H4 (cell line): ENCODE measurements at regions not wholly inside any gene's neighbourhood (a gene's known extent, or its start where the extent isn't known, plus 50 kb on each side); places are given as distances from the start of the nearest gene placed in this dataset.
"Not testable (repeated sequence)": the region's sequence is repeated elsewhere in the genome, so short reads cannot be mapped to it uniquely, and the experiment has no call there.

Source experiments
- DNase-seq: peaks from one replicate; pipeline ENCODE4 v3.0.0-alpha.2; 2015; ENCODE audit warnings: low spot score

DNA sequence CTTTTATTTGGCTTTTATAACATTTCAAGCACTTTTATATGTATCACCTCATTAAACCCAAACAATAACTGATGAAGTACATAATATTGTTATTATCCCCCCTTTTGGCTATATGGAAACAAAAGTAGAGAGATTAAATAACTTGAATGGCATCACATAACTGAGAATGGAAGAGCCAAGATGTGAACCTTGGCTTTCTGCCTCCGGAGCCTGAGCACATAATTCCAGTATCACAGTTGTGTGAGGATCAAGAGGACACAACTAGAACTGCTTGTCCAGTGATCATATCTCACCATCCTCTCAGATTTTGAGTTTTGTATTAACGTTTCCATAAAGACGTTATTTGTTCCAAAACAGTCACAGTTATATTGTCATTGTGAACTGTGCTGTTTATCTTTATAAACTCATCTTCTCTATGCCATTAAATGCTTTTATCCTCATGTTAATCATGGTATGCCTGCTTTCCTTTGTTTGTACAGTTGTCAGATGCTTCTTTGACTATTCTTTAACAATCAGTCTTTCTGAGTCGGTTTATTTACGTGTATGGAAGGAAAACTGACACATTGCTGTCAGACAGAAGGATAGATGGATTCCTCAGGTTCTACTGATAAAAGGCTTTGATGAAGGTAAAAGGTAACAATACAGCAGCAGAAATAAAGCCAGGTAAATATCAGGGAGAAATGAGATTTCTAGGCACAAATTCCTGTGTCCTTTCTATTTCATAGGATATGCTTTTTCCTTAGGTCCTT is 92.0 kb upstream of the FAM13C start:
- no peak for DNase-seq

DNA sequence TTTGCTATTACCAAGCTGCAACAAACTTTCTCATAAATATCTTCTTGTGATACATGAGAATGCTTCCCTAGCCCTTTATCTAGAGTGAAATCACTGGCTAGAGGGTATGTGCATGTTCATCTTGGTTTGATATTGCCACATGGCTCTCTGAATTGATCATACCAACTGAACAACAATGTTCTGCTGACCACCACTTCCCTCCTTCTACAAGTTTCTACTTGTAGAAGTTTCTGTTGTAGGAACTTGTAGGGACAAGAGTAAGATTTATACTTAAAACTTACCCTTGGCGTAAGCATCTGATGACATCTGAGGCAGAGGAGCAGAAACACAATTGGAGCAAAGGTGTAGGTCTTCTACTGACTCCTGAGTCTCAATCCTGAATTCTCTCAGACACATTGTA is 86.3 kb upstream of the FAM13C start:
- no peak for DNase-seq

- no peak for DNase-seq
These were observed 73.4 kb upstream of the FAM13C start for GRCh38 chr10:59435707-59436106.

- no peak for DNase-seq
These were observed 72.3 kb upstream of the FAM13C start for GRCh38 chr10:59434463-59435321.

GRCh38 chr10:59433720-59434428 is 71.5 kb upstream of the FAM13C start:
- DNase-seq: no peak

DNA sequence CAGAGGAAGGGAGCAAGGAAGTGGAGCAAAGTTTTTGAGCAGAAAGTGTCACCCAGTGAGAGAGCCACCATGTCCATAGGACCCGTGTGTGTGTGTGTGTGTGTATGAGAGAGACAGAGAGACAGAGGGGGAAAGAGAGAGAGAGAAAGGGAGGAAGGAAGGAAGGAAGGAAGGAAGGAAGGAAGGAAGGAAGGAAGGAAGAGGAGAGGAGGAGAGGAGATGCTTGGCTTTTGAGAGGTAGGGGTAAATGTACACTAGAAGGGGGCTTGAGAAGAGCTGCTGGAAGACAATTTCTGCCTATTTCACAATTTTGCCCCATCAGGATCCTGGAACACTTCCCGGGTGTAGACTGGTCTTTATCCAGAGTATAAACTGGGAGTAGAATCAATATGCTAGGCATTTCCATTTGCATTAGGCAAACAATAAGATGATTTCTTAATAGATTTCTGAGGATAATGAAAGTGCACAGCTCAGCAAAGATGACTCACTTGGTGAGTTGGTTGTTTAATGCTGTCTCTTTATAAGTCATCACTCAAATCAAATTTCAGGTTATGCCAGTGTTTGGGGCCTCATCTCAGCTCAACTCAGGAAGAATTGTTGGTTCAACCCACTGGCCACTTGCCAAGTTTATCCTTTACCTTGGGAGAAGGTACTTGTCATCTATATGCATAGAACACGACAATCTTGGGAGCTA is 70.0 kb upstream of the FAM13C start:
- no peak for DNase-seq

DNA sequence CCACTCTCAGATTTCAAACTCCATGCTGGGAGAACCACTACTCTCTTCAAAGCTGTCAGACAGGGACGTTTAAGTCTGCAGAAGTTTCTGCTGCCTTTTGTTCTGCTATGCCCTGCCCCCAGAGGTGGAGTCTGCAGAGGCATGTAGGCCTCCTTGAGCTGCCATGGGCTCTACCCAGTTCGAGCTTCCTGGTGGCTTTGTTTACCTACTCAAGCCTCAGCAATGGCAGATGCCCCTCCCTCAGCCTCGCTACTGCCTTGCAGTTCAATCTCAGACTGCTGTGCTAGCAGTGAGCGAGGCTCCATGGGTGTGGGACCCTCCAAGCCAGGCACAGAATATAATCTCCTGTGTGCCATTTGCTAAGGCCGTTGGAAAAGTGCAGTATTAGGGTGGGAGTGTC is 51.4 kb upstream of the FAM13C start:
- not testable (repeated sequence) for DNase-seq
